ENCODE measurements at regions not wholly inside any gene's neighbourhood (a gene's known extent, or its start where the extent isn't known, plus 50 kb on each side); places are given as distances from the start of the nearest gene placed in this dataset.
"Not testable (repeated sequence)": the region's sequence is repeated elsewhere in the genome, so short reads cannot be mapped to it uniquely, and the experiment has no call there.

DNA sequence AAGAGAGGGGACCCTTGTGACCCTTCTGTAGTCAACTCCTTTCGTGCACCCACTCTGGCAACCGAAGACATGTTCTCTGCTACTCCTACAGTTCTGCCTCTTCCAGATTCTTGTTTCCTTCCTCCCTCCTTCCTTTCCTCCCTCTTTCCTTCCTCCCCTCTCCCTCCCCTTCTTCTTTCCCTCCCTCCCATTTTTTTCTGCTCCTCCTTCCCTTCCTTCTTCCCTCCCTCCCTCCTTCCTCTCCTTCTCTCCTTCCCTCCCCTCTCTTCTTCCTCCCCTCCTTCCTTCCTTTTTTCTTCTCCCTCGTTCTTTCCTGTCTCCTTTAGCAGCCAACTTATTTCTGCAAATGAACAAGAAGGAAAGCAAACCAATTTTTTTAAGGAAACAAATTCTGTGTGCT lies 111.5 kb downstream of the NPTX2 start:
- no peak for DNase-seq (ENCODE audit: low read depth)

DNA sequence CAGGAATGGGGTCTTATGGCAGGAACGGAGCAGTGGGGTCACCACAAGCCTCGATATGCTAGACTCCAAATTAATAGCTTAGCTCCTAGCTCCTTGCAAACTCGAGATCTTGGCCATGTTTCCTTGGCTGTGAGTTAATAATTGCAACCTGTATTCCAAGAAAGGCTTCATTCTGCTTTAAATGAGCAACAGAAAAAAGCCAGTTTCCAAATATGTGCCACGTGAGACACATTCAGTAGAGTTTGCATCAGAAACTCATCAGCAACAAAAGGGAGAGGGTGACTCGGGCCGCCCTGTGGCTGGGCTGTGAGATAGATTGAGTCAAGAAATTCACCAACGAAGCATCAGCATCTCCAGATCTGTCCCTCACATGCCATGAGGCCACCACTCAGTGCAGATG lies 112.0 kb downstream of the NPTX2 start:
- no peak for DNase-seq (ENCODE audit: low read depth)

DNA sequence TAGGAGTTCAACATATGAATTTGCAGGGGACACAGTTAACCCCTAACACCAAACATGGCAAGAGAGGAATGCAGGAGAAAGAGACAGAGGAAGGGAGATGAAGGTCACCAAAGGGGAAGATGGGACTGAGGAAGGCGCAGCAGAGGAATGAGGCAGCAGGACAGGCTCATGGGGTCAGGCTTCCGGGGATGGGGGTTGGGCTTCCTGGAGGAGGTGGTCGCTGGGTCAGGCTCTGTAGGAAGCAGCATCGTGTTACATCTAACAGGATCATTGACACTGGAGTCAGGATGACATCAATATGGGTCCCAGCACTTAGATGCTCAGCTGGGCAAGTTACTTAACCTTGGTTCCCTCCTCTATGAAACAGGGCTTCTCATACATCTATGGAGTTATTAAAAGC lies 113.2 kb downstream of the NPTX2 start:
- no peak for DNase-seq (ENCODE audit: low read depth)

DNA sequence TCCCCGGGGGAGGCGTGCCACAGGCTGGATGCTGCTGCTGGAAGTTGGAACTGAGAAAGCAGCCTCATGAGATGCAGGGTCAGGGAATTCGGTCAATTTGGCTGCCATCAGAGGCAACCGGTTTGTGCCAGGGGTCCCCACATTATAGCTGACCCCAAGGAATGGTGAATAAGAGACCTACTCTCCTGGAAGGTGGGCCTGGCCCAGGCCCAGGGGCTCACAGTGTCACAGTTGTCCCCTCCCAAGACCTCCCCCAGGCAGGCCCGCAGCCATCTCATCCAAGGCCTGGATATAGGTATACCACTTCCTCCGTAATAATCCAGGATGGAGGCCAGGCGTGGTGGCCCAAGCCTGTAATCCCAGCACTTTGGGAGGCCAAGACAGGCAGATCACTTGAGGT lies 114.6 kb downstream of the NPTX2 start:
- no peak for DNase-seq (ENCODE audit: low read depth)

DNA sequence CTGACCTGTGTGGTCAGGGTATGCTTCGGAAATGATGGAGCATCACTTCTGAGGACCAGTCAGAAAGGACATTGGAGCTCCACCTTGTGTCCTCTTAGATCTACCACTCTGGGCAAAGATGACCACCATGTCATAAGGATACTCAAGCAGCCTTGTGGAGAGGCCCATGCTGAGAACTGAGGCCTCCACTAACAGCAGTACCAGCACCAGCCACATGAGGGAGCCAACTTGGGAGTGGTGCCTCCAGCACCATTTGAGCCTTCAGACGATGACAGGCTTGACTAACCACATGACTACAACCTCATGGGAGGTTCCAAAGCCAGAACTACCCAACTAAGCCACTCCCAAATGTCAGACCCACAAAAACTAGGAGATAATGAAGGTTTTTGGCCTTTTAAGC lies 116.0 kb downstream of the NPTX2 start:
- DNase-seq (ENCODE audit: low read depth), result no peak

DNA sequence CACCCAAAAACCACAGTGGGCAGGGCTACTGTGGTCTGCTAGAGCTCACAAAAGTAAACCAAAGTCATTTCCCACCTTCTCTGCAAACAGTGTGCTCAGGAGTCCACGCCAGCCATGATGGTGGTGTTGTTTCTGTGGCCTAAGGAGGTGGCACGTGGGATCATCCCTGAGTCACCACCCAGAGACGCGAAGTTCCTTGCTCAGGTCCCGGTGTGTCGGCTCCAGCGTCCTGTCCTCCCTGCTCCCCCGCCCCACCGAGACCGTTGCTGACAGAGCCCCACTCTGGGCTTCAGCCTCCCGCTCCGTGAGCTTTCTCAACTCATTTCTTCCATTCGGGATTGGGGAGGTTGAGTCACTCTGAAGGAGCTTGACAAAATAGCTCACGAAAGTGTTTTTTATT lies 118.7 kb downstream of the NPTX2 start:
- DNase-seq (ENCODE audit: low read depth), result no peak

DNA sequence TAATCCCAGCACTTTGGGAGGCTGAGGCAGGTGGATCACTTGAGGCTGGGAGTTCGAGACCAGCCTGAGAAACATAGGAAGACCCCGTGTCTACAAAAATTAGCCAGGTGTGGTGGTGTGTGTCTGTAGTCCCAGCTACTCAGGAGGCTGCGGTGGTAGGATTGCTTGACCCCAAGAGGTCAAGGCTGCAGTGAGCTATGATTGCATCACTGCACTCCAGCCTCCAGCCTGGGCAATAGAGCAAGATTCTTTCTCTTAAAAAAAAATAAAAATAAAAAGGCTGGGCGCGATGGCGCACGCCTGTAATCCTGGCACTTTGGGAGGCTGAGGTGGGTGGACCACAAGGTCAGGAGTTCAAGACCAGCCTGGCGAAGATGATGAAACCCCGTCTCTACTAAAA lies 119.4 kb downstream of the NPTX2 start:
- DNase-seq (ENCODE audit: low read depth), result not testable (repeated sequence)

DNA sequence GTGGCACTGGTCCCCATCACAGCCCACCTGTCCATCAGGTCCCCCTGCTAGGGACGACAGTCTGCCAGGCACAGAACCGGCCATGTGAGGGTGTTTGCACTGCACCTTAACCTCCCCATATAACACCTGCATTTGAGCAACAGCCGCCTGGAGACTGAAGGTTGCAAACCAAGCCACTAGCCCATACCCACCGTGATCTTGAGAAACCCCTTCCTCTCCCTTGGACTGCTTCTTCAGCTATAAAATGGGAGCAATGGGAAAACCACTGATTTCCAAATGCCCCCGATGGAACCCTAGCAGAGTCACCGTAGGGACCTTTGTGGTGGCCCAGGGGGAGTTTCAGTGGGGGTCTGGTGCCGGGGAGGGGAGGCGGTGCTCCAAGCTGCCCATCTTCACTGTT lies 120.1 kb downstream of the NPTX2 start:
- no peak for DNase-seq (ENCODE audit: low read depth)

DNA sequence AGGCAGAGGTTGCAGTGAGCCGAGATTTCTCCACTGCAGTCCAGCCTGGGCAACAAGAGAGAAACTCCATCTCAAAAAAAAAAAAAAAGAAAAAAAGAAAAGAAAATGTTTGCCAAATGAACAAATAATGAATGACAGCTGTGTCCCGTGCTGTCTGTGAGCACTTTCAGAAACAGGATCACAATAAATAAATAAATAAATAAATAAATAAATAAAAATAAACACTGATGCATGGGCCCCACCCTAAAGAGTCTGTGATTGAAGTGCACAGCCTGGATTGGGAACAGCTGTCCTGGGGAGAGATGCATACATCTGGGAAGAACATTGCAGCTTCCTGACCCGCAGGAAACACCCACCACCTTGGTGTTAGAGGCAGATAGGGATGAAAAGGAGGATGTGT lies 123.6 kb downstream of the NPTX2 start:
- DNase-seq (ENCODE audit: low read depth), result no peak

DNA sequence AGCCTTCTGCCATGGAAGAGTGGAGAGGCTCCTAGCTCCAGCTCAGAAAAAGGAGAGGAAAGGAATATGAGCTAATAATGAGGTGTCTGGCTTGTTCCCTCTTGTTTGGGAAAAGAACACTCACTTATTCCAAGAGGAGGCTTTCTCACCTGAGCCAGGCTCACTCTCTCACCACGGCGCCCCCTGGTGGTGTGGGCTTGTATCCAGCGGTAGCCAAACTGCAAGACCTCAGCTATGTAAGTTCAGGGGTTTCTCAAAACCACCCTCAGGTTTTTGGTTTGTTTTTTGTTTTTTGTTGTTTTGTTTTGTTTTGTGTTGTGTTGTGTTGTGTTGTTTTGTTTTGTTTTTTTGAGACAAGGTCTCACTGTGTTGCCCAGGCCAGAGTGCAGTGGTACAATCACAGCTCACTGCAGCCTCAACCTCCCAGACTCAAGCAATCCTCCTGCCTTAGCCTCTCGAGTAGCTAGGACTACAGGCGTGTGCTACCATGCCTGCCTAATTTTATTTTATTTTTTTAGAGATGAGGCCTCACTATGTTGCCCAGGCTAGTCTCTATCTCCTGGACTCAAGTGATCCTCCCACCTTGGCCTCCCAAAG lies 124.0 kb downstream of the TMEM130 start:
- peak; percentile 72 for DNase-seq (ENCODE audit: low read depth)

DNA sequence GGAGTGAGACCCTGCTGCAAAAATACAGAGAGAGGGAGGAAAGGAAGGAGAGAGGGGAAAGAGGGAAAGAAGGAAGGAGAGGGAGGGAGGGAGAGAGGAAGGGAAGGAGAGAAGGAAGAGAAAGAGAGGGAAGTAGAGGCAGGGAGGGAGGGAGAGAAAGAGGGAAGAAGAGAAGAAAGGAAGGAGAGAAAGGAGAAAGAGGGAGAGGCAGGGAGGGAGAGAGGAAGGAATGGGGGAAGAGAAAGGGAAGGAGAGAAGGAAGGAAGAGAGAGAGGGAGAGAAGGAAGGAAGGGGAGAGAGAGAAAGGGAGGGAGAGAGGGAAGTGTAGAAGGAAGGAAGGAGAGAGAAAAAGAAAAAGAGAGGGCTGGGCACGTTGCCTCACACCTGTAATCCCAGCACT lies 121.7 kb downstream of the TMEM130 start:
- no peak for DNase-seq (ENCODE audit: low read depth)

DNA sequence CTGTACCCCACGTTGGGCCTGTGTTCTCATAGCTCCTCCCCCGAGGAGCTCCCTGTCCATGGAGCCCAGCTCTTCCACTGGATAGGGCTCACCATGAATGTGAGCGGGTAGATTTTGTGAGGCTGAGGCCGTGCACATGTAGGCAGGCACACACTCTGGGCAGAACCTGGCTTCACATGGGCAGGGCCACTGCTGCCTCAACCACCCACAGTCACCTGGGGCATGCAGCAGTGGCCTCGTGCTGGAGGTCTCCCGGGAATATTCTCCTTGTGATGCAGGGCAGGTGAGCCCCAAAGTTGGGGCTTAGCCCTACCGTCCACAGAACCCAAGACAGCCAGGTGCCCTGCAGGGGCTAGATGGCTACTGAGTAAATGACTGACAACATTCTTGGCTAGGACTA lies 116.6 kb downstream of the TMEM130 start:
- DNase-seq (ENCODE audit: low read depth), result no peak

DNA sequence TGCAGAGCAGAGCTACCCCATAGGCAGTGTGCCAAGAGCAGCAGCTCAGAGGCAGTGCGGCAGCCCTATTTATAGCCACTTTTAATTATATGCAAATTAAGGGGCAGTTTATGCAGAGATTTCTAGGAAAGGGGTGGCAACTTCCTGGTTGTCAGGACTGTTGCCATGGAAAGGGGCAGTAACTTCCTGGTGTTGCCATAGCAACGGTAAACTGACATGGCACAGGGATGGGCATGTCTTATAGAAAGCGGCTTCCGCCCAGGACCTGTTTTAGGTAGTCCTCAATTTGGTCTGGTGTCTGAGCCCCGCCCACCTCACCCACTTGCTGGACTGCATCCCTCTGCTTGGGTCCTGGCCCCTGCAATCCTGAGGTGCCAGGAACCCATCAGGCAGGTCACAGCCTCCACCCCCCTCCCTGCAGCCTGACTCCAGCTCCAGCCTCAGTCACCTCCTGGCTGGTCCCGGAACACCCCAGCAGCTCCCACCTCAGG lies 115.8 kb downstream of the TMEM130 start:
- DNase-seq (ENCODE audit: low read depth), result no peak

DNA sequence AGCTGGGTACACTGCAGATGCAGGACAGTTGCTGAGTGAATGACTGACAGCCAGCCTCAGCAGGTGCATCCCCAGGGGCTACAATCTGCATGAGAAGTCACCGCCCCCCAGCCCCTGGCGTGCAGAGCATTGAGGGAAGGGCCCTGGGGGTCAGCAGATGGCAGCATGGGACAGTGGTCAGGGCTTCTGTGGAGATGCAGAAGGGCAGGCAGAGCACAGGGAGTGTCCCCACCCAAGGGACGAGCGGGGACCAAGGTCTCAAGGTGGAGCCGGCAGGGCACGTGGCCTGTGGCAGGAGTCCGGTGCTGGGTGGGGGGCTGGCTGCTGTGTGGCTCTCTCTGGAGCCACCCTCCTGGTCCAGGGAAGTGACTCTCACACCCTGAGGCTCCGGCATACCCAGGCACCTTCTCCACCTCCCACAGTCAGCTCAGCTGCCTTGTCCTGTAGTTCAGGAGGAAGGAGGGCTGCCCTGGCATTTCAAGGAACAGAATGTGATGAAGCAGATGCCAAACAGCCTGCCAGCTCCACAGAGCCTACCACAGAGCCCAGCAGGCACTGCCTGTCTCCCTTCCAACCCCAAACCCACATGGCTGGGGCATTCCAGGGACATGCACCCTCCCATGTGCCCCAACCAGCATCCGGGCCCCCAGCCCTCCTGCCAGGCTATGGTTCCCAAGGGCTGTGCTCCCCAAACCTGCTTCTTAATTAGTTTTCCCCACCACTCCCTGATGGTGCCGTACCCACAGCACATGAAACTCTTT lies 114.5 kb downstream of the TMEM130 start:
- DNase-seq (ENCODE audit: low read depth), result no peak

DNA sequence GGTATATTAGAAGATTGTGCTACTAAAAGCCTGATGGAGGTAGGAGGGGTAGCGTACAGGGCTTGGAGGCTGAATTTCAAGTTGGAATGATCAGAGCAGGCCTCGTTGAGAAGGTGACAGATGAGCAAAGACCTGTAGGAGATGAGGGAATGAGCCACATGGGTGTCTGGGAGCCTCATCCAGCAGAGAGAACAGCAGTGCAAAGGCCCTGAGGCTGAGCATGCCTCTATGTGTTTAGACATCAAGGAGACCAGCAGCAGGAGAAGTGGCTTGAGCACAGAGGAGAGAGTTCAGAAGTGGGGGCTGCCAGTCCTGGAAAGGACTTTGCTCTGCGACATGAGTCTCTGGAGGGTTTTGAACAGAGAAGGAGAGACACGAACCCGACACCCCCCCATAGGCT lies 111.7 kb downstream of the TMEM130 start:
- DNase-seq (ENCODE audit: low read depth), result no peak

DNA sequence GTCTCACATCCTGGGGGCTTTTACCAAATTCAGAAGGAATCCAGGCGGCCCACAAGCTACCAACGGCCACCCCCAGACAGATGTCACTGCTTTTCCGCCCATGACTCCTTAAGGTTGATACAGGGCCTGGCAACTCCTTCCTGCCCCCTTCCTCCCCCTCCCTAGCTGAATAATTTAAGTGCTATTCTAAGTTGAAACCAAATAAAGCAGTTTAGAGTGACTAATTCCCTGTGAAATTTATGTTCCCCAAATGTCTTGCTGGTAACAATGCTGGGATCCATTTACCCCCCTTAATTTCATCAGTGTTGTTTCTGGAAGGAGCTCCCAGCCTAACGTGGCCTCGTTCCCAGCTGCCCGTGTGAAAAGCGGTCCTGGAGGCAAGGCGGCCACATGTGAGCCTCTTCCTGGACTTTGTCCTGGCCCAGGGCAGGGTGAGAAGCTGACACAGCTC lies 109.6 kb downstream of the TMEM130 start:
- no peak for DNase-seq (ENCODE audit: low read depth)

DNA sequence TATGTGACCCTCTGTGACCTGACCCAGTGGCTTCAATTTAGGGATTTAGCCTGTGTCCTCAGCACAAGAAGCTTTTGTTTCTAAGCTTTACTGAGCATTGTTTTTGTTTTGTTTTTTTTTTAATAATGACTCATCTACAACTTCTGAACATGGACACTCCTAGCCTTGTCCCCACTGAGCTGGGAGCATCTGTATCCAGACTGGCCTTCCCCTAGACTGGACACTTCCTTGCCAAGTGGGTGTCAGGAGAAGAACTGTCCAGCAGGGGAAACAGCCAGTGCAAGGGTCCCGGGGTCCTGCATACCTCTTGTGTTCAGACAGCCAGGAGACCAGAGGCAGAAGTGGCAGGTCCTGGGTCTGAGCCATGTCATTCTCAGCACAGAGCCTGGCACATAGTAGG lies 108.6 kb downstream of the TMEM130 start:
- DNase-seq (ENCODE audit: low read depth), result no peak

DNA sequence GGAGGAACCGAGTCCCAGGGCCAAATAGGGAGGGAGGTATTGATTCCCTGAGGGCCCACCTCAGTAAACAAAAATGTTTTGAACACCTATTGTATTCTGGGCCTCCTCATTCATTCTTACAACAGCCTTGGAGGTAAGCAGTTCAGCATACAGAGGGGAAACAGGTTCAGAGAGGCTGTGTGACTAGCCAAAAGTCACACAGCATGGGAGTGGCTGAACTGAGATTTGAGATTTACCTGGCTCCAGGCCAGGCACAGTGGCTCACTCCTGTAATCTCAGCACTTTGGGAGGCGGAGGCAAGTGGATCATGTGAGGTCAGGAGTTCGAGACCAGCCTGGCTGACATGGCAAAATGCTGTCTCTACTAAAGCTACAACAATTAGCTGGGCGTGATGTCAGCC lies 107.2 kb downstream of the TMEM130 start:
- no peak for DNase-seq (ENCODE audit: low read depth)

DNA sequence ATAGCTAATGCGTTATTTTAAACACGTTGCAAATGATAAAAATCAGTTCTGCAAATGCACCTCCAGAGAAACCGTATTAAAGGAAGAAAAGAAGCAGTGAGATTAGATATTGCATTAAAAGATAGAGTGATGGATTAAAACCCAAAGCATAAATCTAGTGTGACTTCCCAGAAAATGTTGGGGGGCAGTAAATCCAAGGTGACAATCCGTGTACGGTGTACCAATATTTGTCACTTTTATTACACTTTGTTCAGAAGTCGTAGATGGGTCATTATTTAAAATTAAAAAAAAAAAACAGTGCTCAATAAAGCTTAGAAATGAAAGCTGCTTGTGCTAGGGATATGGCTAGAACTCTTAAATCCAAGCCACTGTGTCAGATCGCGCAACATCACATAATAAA lies 106.4 kb downstream of the TMEM130 start:
- DNase-seq (ENCODE audit: low read depth), result no peak

DNA sequence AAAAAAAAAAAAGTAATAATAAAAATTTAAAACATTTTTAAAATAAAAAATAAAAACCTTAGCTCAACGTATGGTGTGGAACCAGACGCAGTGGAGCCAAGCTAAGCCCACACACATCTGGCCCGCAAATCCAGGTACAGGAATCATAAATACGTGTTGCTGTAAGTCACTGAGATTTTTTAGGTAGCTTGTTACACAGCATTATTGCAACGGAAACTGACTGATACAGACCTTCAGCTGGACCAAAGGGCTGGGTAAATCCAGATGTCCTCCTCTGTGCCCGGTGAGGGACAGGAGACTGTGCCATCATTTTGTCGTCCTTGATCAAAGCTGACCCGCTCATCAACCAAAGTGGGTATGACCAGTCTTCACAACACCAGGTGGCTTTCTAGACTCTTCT lies 104.9 kb downstream of the TMEM130 start:
- DNase-seq (ENCODE audit: low read depth), result no peak

DNA sequence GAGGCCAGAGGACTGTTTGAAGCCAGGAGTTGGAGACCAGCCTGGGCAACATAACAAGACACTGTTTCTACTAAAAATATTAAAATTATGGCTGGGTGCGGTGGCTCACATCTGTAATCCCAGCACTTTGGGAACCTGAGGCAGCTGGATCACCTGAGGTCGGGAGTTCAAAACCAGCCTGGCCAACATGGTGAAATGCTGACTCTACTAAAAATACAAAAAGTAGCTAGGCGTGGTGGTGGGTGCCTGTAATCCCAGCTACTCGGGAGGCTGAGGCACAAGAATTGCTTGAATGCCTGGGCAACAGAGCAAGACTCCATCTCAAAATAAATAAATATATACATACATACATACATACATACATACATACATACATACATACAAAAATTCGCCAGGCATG lies 99.7 kb downstream of the TMEM130 start:
- not testable (repeated sequence) for DNase-seq (ENCODE audit: low read depth)

DNA sequence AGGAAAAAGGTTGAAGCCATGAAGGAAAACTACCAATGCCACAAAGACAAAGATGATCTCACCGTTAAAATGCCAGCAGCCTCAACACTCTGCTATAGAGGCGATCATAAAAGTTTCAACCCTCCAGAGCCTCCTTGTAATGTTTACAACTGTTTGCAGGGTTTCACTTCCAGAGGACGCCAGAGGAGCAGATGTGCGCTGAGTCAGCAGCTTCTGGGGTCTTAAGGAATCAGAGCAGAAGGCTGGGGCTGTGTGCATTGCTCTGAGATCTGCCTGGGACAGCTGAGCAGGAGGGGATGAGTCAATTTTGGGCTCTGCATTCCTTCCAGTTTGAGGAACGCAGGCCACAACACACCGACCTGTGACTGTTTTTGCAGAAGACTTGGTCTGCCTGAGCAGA lies 98.3 kb downstream of the TMEM130 start:
- no peak for DNase-seq (ENCODE audit: low read depth)

DNA sequence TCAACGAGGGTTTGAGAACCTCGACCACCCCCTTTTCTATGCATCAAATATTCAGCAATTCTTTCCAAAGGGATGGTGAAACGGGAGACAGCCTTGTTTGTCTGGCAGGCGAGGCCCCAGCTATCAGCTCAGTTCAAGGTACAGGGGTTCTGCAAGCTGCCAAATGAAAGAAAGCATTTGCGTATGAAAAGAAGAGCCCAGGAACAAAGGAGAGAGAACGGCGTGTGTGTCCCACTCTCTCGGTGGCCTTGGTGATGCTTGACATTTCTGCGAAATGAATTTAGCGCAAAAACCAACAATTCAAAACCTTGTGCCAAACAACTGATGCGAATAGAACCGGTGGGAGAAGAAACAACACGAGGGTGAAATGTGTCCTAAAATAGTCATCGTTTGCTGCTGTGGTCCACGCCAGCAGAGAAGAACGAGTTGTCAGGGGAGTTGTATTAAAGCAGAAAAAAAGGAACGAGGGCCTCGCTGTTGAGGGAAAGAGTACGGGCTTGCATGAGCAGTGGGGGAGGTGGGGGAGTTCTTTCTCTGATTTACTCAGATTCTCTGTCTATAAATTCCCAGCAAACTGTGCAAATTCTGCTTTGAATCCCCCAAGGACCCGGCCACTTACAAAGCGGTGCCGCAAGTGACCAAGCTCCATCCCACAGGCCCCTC lies 97.7 kb downstream of the TMEM130 start:
- DNase-seq (ENCODE audit: low read depth), result no peak

Measured in stimulated activated CD8-positive, alpha-beta memory T cell treated with anti-CD3 and anti-CD28 coated beads, Interleukin-15, amount 100 ng/mL, for 24 hours (primary cell).